ENCODE measurements at regions not wholly inside any gene's neighbourhood (a gene's known extent, or its start where the extent isn't known, plus 50 kb on each side); places are given as distances from the start of the nearest gene placed in this dataset.

DNA sequence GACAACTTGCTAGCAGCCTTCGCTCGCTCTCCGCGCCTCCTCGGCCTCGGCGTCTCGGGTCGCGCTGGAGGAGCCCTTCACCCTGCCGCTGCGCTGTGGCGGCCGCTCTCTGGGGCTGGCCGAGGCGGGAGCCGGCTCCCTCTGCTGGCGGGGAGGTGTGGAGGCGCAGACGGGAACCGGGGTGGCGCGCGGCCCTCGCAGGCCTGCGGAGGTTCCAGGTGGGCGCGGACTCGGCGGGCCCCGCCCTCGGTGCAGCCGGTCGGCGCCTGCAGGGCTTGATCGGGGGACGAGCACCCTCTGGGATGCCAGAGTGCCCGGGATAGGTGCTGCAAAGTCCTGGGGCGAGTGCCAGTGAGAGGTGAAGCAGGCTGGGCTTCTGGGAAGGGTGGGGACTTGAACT, 989.9 kb downstream of the ROBO2 start:
- TF ChIP-seq, protein P1, sequence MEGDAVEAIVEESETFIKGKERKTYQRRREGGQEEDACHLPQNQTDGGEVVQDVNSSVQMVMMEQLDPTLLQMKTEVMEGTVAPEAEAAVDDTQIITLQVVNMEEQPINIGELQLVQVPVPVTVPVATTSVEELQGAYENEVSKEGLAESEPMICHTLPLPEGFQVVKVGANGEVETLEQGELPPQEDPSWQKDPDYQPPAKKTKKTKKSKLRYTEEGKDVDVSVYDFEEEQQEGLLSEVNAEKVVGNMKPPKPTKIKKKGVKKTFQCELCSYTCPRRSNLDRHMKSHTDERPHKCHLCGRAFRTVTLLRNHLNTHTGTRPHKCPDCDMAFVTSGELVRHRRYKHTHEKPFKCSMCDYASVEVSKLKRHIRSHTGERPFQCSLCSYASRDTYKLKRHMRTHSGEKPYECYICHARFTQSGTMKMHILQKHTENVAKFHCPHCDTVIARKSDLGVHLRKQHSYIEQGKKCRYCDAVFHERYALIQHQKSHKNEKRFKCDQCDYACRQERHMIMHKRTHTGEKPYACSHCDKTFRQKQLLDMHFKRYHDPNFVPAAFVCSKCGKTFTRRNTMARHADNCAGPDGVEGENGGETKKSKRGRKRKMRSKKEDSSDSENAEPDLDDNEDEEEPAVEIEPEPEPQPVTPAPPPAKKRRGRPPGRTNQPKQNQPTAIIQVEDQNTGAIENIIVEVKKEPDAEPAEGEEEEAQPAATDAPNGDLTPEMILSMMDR (IDR thresholded peaks at IDR 0.05), result no peak
- TF ChIP-seq POLR2AphosphoS5 (IDR thresholded peaks at IDR 0.05; ENCODE audit: insufficient read depth in 1 of 2, low read depth in 1 of 2), result no peak

Measured in vagina (tissue), 2 donors.